HG02571 (cell line): ENCODE measurements at regions not wholly inside any gene's neighbourhood (a gene's known extent, or its start where the extent isn't known, plus 50 kb on each side); places are given as distances from the start of the nearest gene placed in this dataset.

Experiments
- ATAC-seq: cut with Tn5 transposase; IDR thresholded peaks from one replicate; pipeline ENCODE4 v1.9.1; 2021; ENCODE audit warnings: mild to moderate bottlenecking, moderate library complexity; ENCODE audit not compliant: unreplicated experiment

GRCh38 chr4:13840502-13841190 lies 213.1 kb upstream of the BOD1L1 start:
- ATAC-seq, result no peak

GRCh38 chr4:13844740-13845139 lies 217.2 kb upstream of the BOD1L1 start:
- ATAC-seq, result no peak

- no peak for ATAC-seq
Observed at GRCh38 chr4:13849778-13850177, 222.3 kb upstream of the BOD1L1 start.

GRCh38 chr4:13851085-13851940 lies 223.8 kb upstream of the BOD1L1 start:
- ATAC-seq, result no peak

GRCh38 chr4:13852411-13852810 lies 224.9 kb upstream of the BOD1L1 start:
- ATAC-seq, result no peak

GRCh38 chr4:13856387-13856786 lies 228.9 kb upstream of the BOD1L1 start:
- ATAC-seq, result no peak

GRCh38 chr4:13857397-13857796 lies 229.9 kb upstream of the BOD1L1 start:
- no peak for ATAC-seq

- no peak for ATAC-seq
Observed at GRCh38 chr4:13857800-13858199, 230.3 kb upstream of the BOD1L1 start.

- ATAC-seq, result no peak
Observed at GRCh38 chr4:13859423-13859822, 231.9 kb upstream of the BOD1L1 start.

GRCh38 chr4:13860126-13860525 lies 232.6 kb upstream of the BOD1L1 start:
- no peak for ATAC-seq

GRCh38 chr4:13865871-13866669 lies 238.5 kb upstream of the BOD1L1 start:
- ATAC-seq, result no peak

- no peak for ATAC-seq
Observed at GRCh38 chr4:13866881-13867280, 239.4 kb upstream of the BOD1L1 start.

- ATAC-seq, result no peak
Observed at GRCh38 chr4:13872155-13872554, 244.6 kb upstream of the BOD1L1 start.

- no peak for ATAC-seq
Observed at GRCh38 chr4:13872955-13873354, 245.4 kb upstream of the BOD1L1 start.

- ATAC-seq, result no peak
Observed at GRCh38 chr4:13875181-13875580, 247.7 kb upstream of the BOD1L1 start.

GRCh38 chr4:13876131-13876530 lies 248.6 kb upstream of the BOD1L1 start:
- ATAC-seq, result no peak

- ATAC-seq, result no peak
Observed at GRCh38 chr4:13876940-13877339, 249.4 kb upstream of the BOD1L1 start.

- no peak for ATAC-seq
Observed at GRCh38 chr4:13877626-13878025, 250.1 kb upstream of the BOD1L1 start.

- no peak for ATAC-seq
Observed at GRCh38 chr4:13881892-13882291, 254.4 kb upstream of the BOD1L1 start.

GRCh38 chr4:13887010-13887409 lies 259.5 kb upstream of the BOD1L1 start:
- ATAC-seq, result no peak

GRCh38 chr4:13888112-13888511 lies 260.6 kb upstream of the BOD1L1 start:
- ATAC-seq, result no peak

GRCh38 chr4:13891544-13891939 lies 264.0 kb upstream of the BOD1L1 start:
- no peak for ATAC-seq
